Activated CD4-positive, alpha-beta T cell treated with anti-CD3 and anti-CD28 coated beads, Interleukin-2, amount 10 ng/mL, durations not matched to agents 7 days and 5 days (primary cell): ENCODE measurements at regions not wholly inside any gene's neighbourhood (a gene's known extent, or its start where the extent isn't known, plus 50 kb on each side); places are given as distances from the start of the nearest gene placed in this dataset.
A peak's percentile ranks its signal among the peaks of the same experiment; 100 is the strongest.

ENCODE experiments used
- CTCF ChIA-PET: fragments of 350-600 bp; sonication (Branson Sonifier 250); formaldehyde crosslinking; loops from one replicate; lab custom pipeline; 2021; ENCODE audit warnings: antibody characterized with exemption; lab: Charles Lee
- POLR2A ChIA-PET: fragments of 350-600 bp; sonication (Branson Sonifier 250); formaldehyde crosslinking; loops from one replicate; lab custom pipeline; 2021; ENCODE audit warnings: antibody characterized with exemption; lab: Charles Lee
- DNase-seq: peaks from one replicate; pipeline ENCODE4 v3.0.0-alpha.2; 2020
- H3K27ac Mint-ChIP-seq: one replicate; pipeline ENCODE4 v1.8.0; 2021; ENCODE audit warnings: mild to moderate bottlenecking, moderate library complexity, mixed read lengths
- H3K27me3 Mint-ChIP-seq: one replicate; pipeline ENCODE4 v1.8.0; 2021; ENCODE audit warnings: mixed read lengths
- H3K36me3 Mint-ChIP-seq: one replicate; pipeline ENCODE4 v1.8.0; 2021; ENCODE audit warnings: low read depth, mixed read lengths
- H3K4me1 Mint-ChIP-seq: one replicate; pipeline ENCODE4 v1.8.0; 2021; ENCODE audit warnings: mixed read lengths
- H3K4me3 Mint-ChIP-seq: one replicate; pipeline ENCODE4 v1.8.0; 2021; ENCODE audit warnings: mild to moderate bottlenecking, moderate library complexity, mixed read lengths
- H3K9me3 Mint-ChIP-seq: one replicate; pipeline ENCODE4 v1.8.0; 2021; ENCODE audit warnings: mixed read lengths

DNA sequence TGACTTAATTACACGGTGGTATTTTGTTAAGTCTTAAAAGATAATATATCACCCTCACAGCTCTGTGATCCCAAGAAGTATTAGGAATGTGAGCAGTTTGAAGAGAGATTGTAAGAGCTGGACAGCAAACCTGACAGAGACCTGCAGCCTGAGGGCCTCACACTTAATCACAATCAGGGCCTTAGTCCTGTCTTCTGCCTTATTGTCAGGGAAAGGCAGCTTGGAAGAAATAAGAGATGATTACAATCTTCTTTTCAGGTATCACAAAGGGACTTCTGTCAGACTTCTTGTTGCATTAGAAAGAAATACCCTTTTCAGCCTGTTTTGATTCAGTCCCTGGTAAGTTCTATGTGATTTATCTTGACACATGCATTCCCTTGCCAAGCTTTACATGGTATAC, 1433.8 kb upstream of the SLC39A10 start:
- Mint-ChIP-seq H3K4me1 (no peaks in the 10 kb centered on the region), H3K4me3 (no peak overlapping the region), H3K36me3 (no peaks in the 10 kb centered on the region), H3K27ac (no peak overlapping the region), H3K27me3 (no peaks in the 10 kb centered on the region), H3K9me3 (no peaks in the 10 kb centered on the region)
- no peak for DNase-seq
- ChIA-PET CTCF (no interaction called here), POLR2A (no interaction called here)

DNA sequence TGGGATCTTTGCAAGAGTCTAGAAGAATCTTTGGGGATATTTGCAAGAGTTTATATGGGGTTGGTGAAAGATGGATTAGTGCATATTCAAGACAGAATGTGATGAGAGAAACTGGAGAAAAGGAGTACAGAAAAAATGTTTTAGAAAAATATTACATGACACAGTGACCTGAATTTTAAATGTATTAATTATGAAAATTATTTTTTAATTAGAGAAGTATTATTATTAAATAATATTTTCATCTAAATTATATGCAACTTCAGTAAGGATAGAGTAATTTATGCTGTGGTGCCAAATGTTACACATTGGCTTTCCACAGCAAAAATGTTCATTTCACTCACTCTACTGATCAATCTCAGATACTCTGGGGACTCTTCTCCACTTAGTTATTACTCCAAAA, 1442.8 kb upstream of the SLC39A10 start:
- POLR2A ChIA-PET, result no interaction called here
- Mint-ChIP-seq H3K36me3 (no peaks in the 10 kb centered on the region), H3K9me3 (no peaks in the 10 kb centered on the region), H3K27me3 (no peaks in the 10 kb centered on the region), H3K4me1 (no peaks in the 10 kb centered on the region), H3K4me3 (no peak overlapping the region), H3K27ac (no peak overlapping the region)
- DNase-seq, result no peak
- CTCF ChIA-PET, result no interaction called here

DNA sequence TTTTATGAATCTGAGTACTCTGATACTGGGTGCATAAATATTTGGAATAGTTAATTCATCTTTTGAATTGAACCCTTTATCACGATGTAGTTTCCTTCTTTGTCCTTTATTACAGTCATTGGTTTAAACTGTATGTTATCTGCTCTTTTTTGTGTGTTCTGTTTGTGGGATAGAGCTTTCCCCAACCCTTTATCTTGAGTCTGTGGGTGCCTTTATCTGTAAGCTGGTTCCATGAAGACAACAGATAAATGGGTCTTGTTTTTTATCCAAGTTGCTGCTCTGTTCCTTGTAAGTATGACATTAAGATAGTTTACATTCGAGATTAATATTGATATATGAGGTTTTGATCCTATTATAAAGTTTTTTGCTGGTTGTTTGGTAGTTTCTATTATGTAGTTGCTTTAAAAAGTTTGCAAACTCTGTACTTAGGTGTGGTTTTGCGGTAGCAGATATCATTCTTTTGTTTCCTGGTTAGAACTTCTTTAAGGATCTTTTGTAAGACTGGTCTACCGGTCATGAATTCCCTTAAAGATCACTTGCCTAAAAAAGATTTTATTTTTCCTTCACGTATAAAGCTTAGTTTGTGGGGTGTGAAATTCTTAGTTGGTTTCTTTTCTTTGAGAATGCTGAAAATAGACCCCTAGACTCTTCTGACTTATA, 1451.3 kb upstream of the SLC39A10 start:
- Mint-ChIP-seq H3K9me3 (peaks cover 2% of the 10 kb centered on the region), H3K4me3 (no peak overlapping the region), H3K36me3 (no peaks in the 10 kb centered on the region), H3K27ac (no peak overlapping the region), H3K27me3 (no peaks in the 10 kb centered on the region), H3K4me1 (no peaks in the 10 kb centered on the region)
- no peak for DNase-seq
- ChIA-PET POLR2A (no interaction called here), CTCF (no interaction called here)

DNA sequence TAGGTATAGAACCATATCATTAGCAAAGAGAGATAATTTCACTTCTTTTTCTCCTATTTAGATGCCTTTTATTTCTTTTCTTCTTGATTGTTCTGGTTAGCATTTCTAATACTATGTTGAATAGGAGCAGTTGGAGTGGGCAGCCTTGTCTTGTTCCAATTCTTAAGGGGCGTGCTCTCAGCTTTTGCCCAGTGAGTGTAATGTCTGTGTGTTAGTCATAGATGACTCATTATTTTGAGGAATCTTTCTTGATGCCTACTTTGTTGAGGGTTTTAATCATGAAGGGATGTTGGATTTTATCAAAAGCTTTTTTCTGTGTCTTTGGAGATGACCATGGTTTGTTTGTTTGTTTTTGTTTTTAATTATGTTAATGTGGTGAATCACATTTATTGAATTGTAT, 1453.1 kb upstream of the SLC39A10 start:
- Mint-ChIP-seq H3K4me1 (no peaks in the 10 kb centered on the region), H3K9me3 (peaks cover 2% of the 10 kb centered on the region), H3K27me3 (no peaks in the 10 kb centered on the region), H3K27ac (no peak overlapping the region), H3K36me3 (no peaks in the 10 kb centered on the region), H3K4me3 (no peak overlapping the region)
- ChIA-PET CTCF (no interaction called here), POLR2A (no interaction called here)
- DNase-seq, result no peak

DNA sequence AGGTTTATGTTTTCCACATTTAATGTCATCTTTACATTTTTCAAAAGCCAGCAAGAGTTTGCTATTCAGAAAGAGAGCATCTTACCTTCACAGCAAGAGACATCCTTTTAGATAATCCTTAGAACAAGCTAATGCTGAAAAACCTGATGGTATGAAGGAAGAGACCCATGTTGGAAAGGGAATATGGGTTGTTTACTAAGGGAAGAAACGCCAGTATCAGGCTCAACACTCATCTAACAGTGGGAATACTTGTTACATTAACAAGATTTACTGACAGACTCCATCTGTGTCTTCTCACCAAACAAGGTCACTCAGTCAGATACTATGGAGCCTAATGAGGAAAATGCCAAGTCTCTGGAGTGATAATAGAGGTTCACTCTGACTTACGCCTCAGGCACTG, 1474.1 kb upstream of the SLC39A10 start:
- DNase-seq, result no peak
- Mint-ChIP-seq H3K27me3 (no peaks in the 10 kb centered on the region), H3K4me1 (no peaks in the 10 kb centered on the region), H3K4me3 (no peak overlapping the region), H3K36me3 (no peaks in the 10 kb centered on the region), H3K9me3 (no peaks in the 10 kb centered on the region), H3K27ac (no peak overlapping the region)
- ChIA-PET POLR2A (no interaction called here), CTCF (no interaction called here)

DNA sequence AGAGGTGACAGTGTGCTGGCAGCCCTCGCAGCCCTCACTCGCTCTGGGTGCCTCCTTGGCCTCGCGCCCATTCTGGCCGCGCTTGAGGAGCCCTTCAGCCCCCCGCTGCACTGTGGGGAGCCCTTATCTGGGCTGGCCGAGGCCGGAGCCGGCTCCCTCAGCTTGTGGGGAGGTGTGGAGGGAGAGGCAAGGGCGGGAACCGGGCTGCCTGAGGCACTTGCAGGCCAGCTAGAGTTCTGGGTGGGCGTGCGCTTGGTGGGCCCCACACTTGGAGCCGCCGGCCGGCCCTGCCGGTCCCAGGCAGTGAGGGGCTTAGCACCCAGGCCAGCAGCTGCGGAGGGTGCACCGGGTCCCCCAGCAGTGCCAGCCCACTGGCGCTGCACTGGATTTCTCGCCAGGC, 1480.9 kb upstream of the SLC39A10 start:
- no peaks in the 10 kb centered on the region for H3K36me3 Mint-ChIP-seq
- H3K27ac Mint-ChIP-seq, result no peak overlapping the region
- POLR2A ChIA-PET, result no interaction called here
- CTCF ChIA-PET, result no interaction called here
- H3K9me3 Mint-ChIP-seq, result peaks cover 5% of the 10 kb centered on the region
- DNase-seq, result no peak
- no peak overlapping the region for H3K4me3 Mint-ChIP-seq
- H3K4me1 Mint-ChIP-seq, result no peaks in the 10 kb centered on the region
- H3K27me3 Mint-ChIP-seq, result no peaks in the 10 kb centered on the region

DNA sequence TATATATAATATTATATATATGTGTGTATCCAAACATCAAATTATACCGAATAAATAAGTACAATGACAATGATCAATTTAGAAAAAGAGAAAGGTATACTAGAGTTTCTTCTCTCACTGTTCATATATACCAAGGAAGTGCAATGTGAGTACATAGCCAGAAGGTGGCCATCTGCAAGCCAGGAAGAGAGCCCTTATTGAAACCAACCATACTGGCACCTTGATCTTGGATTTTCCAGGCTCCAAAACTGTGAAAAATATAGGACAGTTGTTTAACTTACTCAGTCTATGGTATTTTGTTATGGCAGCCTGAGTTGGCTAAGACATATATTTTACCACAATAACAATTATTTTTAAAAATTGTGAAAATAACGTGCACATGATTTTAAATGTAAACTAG, 1490.2 kb upstream of the SLC39A10 start:
- no peaks in the 10 kb centered on the region for H3K36me3 Mint-ChIP-seq
- H3K4me3 Mint-ChIP-seq, result no peak overlapping the region
- H3K27ac Mint-ChIP-seq, result no peak overlapping the region
- H3K4me1 Mint-ChIP-seq, result no peaks in the 10 kb centered on the region
- CTCF ChIA-PET, result no interaction called here
- H3K27me3 Mint-ChIP-seq, result no peaks in the 10 kb centered on the region
- peak; percentile 22 for DNase-seq
- POLR2A ChIA-PET, result interaction anchor here (0.6 kb wide), 1 partner anchor 540 kb away, joined by 10 read pairs; no protein-coding TSS in a partner anchor
- H3K9me3 Mint-ChIP-seq, result no peaks in the 10 kb centered on the region

DNA sequence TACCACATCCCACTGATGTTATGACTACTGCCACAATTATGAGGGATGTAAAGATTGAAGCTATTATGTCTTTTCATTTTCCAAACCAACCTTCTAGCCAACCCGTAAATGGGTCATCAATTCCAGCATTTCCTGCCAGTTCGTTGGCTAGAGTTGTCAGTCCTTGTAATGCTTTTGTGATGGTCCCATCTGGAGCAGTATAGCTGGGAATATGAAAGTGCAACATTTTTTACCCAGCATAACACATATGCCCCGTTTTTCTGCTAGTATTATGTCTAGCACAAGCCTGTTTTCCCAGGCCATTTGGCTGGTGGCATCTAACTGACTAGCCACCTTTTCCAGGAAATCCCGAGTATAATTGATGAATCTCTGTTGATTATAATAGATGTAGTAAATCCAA, 1501.6 kb upstream of the SLC39A10 start:
- POLR2A ChIA-PET, result no interaction called here
- DNase-seq, result no peak
- Mint-ChIP-seq H3K4me1 (no peaks in the 10 kb centered on the region), H3K9me3 (no peaks in the 10 kb centered on the region), H3K27ac (no peak overlapping the region), H3K4me3 (no peak overlapping the region), H3K36me3 (no peaks in the 10 kb centered on the region), H3K27me3 (no peaks in the 10 kb centered on the region)
- CTCF ChIA-PET, result no interaction called here

DNA sequence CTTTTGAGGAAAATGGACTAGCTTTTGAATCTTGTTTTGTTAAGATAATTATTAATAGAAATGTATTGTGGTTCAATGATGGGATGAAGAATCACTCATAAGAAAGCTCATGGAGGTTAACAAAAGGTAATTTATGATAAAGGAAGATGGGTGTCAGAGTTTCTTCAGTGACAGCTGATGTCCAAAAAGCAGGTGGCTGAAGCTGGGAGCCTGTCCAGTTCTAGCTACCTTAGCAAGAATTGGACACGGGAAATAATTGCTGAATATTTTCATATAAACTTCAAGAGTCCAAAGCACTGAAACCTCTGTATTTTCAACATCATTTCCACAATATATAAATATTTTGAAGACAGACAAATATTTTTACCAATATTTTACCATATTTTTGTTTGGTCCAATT, 1505.8 kb upstream of the SLC39A10 start:
- no peaks in the 10 kb centered on the region for H3K9me3 Mint-ChIP-seq
- no peak overlapping the region for H3K4me3 Mint-ChIP-seq
- ChIA-PET POLR2A (no interaction called here), CTCF (no interaction called here)
- H3K36me3 Mint-ChIP-seq, result no peaks in the 10 kb centered on the region
- DNase-seq, result no peak
- H3K27me3 Mint-ChIP-seq, result no peaks in the 10 kb centered on the region
- no peak overlapping the region for H3K27ac Mint-ChIP-seq
- no peaks in the 10 kb centered on the region for H3K4me1 Mint-ChIP-seq

DNA sequence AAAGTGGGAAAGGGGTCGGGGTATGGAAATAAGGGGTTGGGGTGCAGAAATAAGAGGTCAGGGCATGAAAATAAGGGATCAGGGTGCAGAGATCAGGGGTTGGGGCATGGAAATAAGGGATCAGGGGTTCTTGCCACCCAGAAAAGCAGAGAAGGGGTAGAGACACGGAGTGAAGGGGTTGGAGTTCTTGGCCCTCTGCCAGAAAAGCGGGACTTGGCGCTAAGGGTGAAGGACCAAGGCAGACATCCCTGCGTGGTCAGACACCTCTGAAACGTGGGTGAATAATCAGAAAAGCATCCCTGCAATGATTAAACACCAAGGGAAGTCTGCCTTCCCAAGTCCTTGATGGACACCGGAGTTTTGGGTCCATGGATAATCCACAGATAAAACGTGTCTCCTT, 1521.6 kb upstream of the SLC39A10 start:
- no peak overlapping the region for H3K27ac Mint-ChIP-seq
- DNase-seq, result no peak
- no peaks in the 10 kb centered on the region for H3K27me3 Mint-ChIP-seq
- ChIA-PET POLR2A (no interaction called here), CTCF (no interaction called here)
- no peaks in the 10 kb centered on the region for H3K9me3 Mint-ChIP-seq
- H3K36me3 Mint-ChIP-seq, result no peaks in the 10 kb centered on the region
- H3K4me1 Mint-ChIP-seq, result no peaks in the 10 kb centered on the region
- no peak overlapping the region for H3K4me3 Mint-ChIP-seq

DNA sequence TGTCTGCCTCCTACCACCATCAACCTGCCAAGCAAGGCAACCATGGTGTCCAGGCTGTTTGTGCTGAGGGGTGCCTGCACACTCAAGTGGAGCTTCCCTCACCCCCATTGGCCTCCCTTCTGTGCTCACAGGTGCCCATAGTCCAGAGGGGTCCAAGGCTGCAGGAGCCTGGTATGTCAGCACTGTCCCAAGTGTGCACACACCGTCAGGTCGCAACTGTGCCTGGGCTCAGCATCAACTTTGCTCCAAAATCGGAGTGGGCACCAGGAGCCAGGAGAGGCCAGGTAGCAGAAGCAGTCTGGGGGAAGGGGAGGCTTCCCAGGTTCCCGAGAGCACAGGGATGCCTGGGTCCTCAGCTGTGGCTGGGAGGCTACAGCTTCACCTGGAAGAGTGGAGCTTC, 1528.2 kb upstream of the SLC39A10 start:
- H3K4me1 Mint-ChIP-seq, result no peaks in the 10 kb centered on the region
- no peak overlapping the region for H3K27ac Mint-ChIP-seq
- CTCF ChIA-PET, result no interaction called here
- H3K36me3 Mint-ChIP-seq, result no peaks in the 10 kb centered on the region
- no peaks in the 10 kb centered on the region for H3K27me3 Mint-ChIP-seq
- no peak for DNase-seq
- no peak overlapping the region for H3K4me3 Mint-ChIP-seq
- H3K9me3 Mint-ChIP-seq, result no peaks in the 10 kb centered on the region
- POLR2A ChIA-PET, result no interaction called here

DNA sequence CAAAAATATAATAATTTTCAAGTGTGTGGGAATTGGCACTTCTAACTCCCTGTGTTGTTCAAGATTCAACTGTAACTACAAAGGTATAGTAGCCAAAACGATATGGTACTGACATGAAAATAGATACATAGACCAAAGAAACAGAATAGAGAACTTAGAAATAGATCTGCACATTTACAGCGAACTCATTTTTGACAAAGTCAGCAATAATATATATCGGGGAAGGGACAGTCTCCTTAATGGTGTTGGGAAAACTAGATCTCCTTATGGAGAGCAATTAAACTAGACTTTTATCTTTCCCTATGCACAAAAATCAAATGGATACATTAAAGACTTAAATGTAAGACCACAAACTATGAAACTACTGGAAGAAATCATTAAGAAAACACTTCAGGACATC, 1530.6 kb upstream of the SLC39A10 start:
- DNase-seq, result no peak
- CTCF ChIA-PET, result no interaction called here
- H3K27me3 Mint-ChIP-seq, result no peaks in the 10 kb centered on the region
- no peaks in the 10 kb centered on the region for H3K9me3 Mint-ChIP-seq
- no peak overlapping the region for H3K4me3 Mint-ChIP-seq
- H3K27ac Mint-ChIP-seq, result no peak overlapping the region
- POLR2A ChIA-PET, result no interaction called here
- no peaks in the 10 kb centered on the region for H3K4me1 Mint-ChIP-seq
- H3K36me3 Mint-ChIP-seq, result no peaks in the 10 kb centered on the region

DNA sequence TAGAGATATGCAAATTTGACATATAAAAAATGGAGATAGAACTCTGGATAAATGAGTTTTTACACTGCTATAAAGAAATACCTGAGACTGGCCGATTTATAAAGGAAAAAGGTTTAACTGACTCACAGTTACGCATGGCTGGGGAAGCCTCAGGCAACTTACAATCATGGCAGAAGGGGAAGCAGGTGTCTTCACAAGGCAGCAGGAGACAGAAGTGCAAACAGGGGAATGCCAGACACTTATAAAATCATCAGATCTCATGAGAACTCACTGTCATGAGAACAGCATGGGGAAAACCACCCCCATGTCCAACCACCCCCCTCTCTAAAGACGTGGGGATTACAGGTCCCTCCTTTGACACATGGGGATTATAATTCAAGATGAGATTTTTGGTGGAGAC, 1540.2 kb upstream of the SLC39A10 start:
- Mint-ChIP-seq H3K9me3 (no peaks in the 10 kb centered on the region), H3K4me3 (no peak overlapping the region), H3K4me1 (no peaks in the 10 kb centered on the region), H3K27ac (no peak overlapping the region), H3K36me3 (no peaks in the 10 kb centered on the region), H3K27me3 (no peaks in the 10 kb centered on the region)
- POLR2A ChIA-PET, result no interaction called here
- DNase-seq, result no peak
- CTCF ChIA-PET, result no interaction called here

DNA sequence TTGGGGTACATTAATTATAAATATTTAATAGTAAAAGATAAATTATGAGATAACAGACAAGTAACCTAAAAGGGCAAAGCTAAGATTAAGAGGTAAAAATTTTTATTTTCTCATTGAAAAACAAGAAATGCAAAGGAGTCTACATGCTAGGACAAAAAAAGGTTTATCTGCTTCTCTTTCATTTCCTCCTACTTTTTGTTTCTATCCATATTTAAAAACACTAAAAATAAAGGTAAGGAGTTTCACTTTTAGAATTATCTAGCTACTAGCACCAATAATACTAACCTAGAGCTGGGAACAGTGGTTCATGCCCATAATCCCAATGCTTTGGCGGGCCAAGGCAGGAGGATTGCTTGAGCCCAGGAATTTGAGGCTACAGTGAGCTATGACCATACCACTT, 1551.7 kb upstream of the SLC39A10 start:
- CTCF ChIA-PET, result no interaction called here
- no peak overlapping the region for H3K4me3 Mint-ChIP-seq
- DNase-seq, result no peak
- POLR2A ChIA-PET, result no interaction called here
- no peak overlapping the region for H3K27ac Mint-ChIP-seq
- H3K4me1 Mint-ChIP-seq, result no peaks in the 10 kb centered on the region
- H3K36me3 Mint-ChIP-seq, result no peaks in the 10 kb centered on the region
- H3K27me3 Mint-ChIP-seq, result no peaks in the 10 kb centered on the region
- no peaks in the 10 kb centered on the region for H3K9me3 Mint-ChIP-seq
